ENCODE measurements at regions not wholly inside any gene's neighbourhood (a gene's known extent, or its start where the extent isn't known, plus 50 kb on each side); places are given as distances from the start of the nearest gene placed in this dataset.

GRCh38 chr9:87233899-87234455 lies 263.7 kb upstream of the DAPK1 start:
- TF ChIP-seq CTCF (IDR thresholded peaks at IDR 0.05; ENCODE audit: low read depth, low read length, poor library complexity, severe bottlenecking) = no peak
- TF ChIP-seq EZH2phosphoT487 (IDR thresholded peaks at IDR 0.05; ENCODE audit: borderline replicate concordance, low read length) = no peak
- no peaks in the 10 kb centered on the region for H3F3A ChIP-seq (ENCODE audit: control insufficient read depth, insufficient read depth)
- H3K27me3 ChIP-seq (ENCODE audit: control insufficient read depth, low read length) = no peaks in the 10 kb centered on the region
- no peak overlapping the region for H3K27ac ChIP-seq (ENCODE audit: low read depth, low read length)
- H4K20me1 ChIP-seq (ENCODE audit: control insufficient read depth, insufficient read depth, low read depth, low read length) = no peaks in the 10 kb centered on the region
- H3K79me2 ChIP-seq (ENCODE audit: control insufficient read depth, low read length) = no peaks in the 10 kb centered on the region
- no peaks in the 10 kb centered on the region for H3K9me2 ChIP-seq (replicated peaks; ENCODE audit: control insufficient read depth, low read length)
- no peak overlapping the region for H3K4me3 ChIP-seq (ENCODE audit: low read length)
- H3K36me3 ChIP-seq (ENCODE audit: control insufficient read depth, low read length) = no peaks in the 10 kb centered on the region
- H3K9me3 ChIP-seq (ENCODE audit: control insufficient read depth, insufficient read depth, low read length) = no peaks in the 10 kb centered on the region
- H3K4me2 ChIP-seq (ENCODE audit: low read length) = no peak overlapping the region
- no peaks in the 10 kb centered on the region for H3K4me1 ChIP-seq (ENCODE audit: control insufficient read depth, low read length)

GRCh38 chr9:87234854-87235253 lies 262.8 kb upstream of the DAPK1 start:
- Histone ChIP-seq H3K79me2 (ENCODE audit: control insufficient read depth, low read length) (no peaks in the 10 kb centered on the region), H3K4me2 (ENCODE audit: low read length) (no peak overlapping the region), H3K27me3 (ENCODE audit: control insufficient read depth, low read length) (no peaks in the 10 kb centered on the region), H4K20me1 (ENCODE audit: control insufficient read depth, insufficient read depth, low read depth, low read length) (no peaks in the 10 kb centered on the region), H3K4me3 (ENCODE audit: low read length) (no peak overlapping the region), H3K9me3 (ENCODE audit: control insufficient read depth, insufficient read depth, low read length) (no peaks in the 10 kb centered on the region), H3K9me2 (replicated peaks; ENCODE audit: control insufficient read depth, low read length) (no peaks in the 10 kb centered on the region), H3K27ac (ENCODE audit: low read depth, low read length) (no peak overlapping the region), H3K4me1 (ENCODE audit: control insufficient read depth, low read length) (no peaks in the 10 kb centered on the region), H3K36me3 (ENCODE audit: control insufficient read depth, low read length) (no peaks in the 10 kb centered on the region), H3F3A (ENCODE audit: control insufficient read depth, insufficient read depth) (no peaks in the 10 kb centered on the region)
- TF ChIP-seq CTCF (IDR thresholded peaks at IDR 0.05; ENCODE audit: low read depth, low read length, poor library complexity, severe bottlenecking) = no peak
- TF ChIP-seq EZH2phosphoT487 (IDR thresholded peaks at IDR 0.05; ENCODE audit: borderline replicate concordance, low read length) = no peak

- no peaks in the 10 kb centered on the region for H4K20me1 ChIP-seq (ENCODE audit: control insufficient read depth, insufficient read depth, low read depth, low read length)
- H3K36me3 ChIP-seq (ENCODE audit: control insufficient read depth, low read length) = no peaks in the 10 kb centered on the region
- H3K27me3 ChIP-seq (ENCODE audit: control insufficient read depth, low read length) = no peaks in the 10 kb centered on the region
- H3K9me3 ChIP-seq (ENCODE audit: control insufficient read depth, insufficient read depth, low read length) = no peaks in the 10 kb centered on the region
- TF ChIP-seq EZH2phosphoT487 (IDR thresholded peaks at IDR 0.05; ENCODE audit: borderline replicate concordance, low read length) (no peak), CTCF (IDR thresholded peaks at IDR 0.05; ENCODE audit: low read depth, low read length, poor library complexity, severe bottlenecking) (no peak)
- H3K79me2 ChIP-seq (ENCODE audit: control insufficient read depth, low read length) = no peaks in the 10 kb centered on the region
- H3K4me1 ChIP-seq (ENCODE audit: control insufficient read depth, low read length) = no peaks in the 10 kb centered on the region
- H3K4me3 ChIP-seq (ENCODE audit: low read length) = no peak overlapping the region
- no peak overlapping the region for H3K4me2 ChIP-seq (ENCODE audit: low read length)
- H3K27ac ChIP-seq (ENCODE audit: low read depth, low read length) = no peak overlapping the region
- H3K9me2 ChIP-seq (replicated peaks; ENCODE audit: control insufficient read depth, low read length) = no peaks in the 10 kb centered on the region
- H3F3A ChIP-seq (ENCODE audit: control insufficient read depth, insufficient read depth) = no peaks in the 10 kb centered on the region
Measured at GRCh38 chr9:87236546-87236945, 261.1 kb upstream of the DAPK1 start.

Data from DOHH2 (cell line).